ENCODE measurements at regions not wholly inside any gene's neighbourhood (a gene's known extent, or its start where the extent isn't known, plus 50 kb on each side); places are given as distances from the start of the nearest gene placed in this dataset.

DNA sequence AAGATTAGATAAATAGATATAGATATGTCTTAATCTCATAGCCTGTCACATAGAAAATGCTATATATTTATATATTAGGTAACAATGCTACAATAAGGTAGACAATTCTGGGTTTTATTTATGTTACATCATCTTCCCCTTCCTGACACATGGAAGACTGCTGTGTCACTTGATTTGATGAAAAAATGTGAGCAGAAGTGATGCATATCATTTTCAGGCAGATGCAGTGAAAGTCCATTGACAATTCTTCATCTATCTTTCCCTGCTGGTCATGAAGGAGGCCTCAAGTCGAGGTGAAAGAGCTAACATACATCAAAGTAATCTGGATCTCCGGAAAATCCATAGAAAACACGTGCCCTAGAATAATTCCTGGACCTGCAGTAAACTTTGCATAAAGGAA, 57.8 kb upstream of the CHD1 start:
- H3K27me3 Mint-ChIP-seq: peaks cover 6% of the 10 kb centered on the region
- H3K27ac Mint-ChIP-seq: no peak overlapping the region
- H3K4me3 Mint-ChIP-seq: no peak overlapping the region

DNA sequence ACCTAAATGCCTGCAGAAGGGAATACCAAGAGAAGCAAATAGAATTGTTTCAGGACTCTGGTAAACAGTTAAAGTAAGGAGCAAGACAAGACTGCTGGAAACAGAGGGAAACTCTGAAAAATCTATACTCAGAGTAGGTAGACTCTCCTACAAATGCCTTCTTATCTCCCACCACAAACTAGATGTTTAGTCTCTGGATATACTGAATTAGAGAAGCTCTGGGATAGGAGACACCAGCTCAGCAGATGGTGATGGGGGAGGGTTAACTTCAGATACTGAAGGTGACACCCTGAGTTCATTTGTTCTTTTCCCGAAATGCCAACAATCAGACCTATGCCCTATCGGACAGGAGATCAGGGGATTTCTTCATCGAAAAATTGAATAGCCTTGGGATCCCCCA, 54.1 kb upstream of the CHD1 start:
- DNase-seq: peak; percentile 42
- H3K4me1 Mint-ChIP-seq: no peaks in the 10 kb centered on the region
- H3K36me3 Mint-ChIP-seq (ENCODE audit: low read depth): no peaks in the 10 kb centered on the region
- peaks cover 9% of the 10 kb centered on the region for H3K27me3 Mint-ChIP-seq
- no peaks in the 10 kb centered on the region for H3K9me3 Mint-ChIP-seq
- no peak overlapping the region for H3K4me3 Mint-ChIP-seq
- H3K27ac Mint-ChIP-seq: no peak overlapping the region
- intact Hi-C loops (cut with micrococcal nuclease): no loop called here

More for the DNA sequence above, 57.8 kb upstream of the CHD1 start:
- peaks cover 2% of the 10 kb centered on the region for H3K4me1 Mint-ChIP-seq
- no peak for DNase-seq
- H3K36me3 Mint-ChIP-seq (ENCODE audit: low read depth): no peaks in the 10 kb centered on the region
- peaks cover 12% of the 10 kb centered on the region for H3K9me3 Mint-ChIP-seq
- intact Hi-C loops (cut with micrococcal nuclease): no loop called here

Measured in activated CD4-positive, alpha-beta T cell treated with anti-CD3 and anti-CD28 coated beads, Interleukin-2, amount 10 ng/mL, durations not matched to agents 24 days and 14 days (primary cell).